Hematopoietic multipotent progenitor cell treated with erythropoietin and hydrocortisone succinate and interleukin-3 and kit ligand, for 8 days (in vitro differentiated cells): ENCODE measurements at regions not wholly inside any gene's neighbourhood (a gene's known extent, or its start where the extent isn't known, plus 50 kb on each side); places are given as distances from the start of the nearest gene placed in this dataset.
"Not testable (repeated sequence)": the region's sequence is repeated elsewhere in the genome, so short reads cannot be mapped to it uniquely, and the experiment has no call there.

Experiments
- DNase-seq: peaks from one replicate; pipeline ENCODE4 v3.0.0-alpha.2; 2015

DNA sequence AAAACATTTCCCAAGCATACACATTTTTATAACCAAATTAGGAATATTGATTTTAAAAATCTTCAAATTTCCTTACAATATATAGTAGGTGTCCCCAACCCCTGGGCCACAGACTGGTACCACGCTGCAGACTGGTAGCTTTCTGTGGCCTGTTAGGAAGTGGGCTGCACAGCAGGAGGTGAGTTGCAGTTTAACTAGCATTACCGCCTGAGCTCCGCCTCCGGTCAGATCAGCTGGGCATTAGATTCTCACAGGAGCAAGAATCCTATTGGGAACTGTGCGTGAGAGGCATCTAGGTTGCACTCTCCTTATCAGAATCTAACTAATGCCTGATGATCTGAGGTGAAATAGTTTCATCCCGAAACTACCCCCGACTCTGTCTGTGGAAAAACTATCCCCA is 62.1 kb downstream of the ZWINT start:
- DNase-seq: no peak

DNA sequence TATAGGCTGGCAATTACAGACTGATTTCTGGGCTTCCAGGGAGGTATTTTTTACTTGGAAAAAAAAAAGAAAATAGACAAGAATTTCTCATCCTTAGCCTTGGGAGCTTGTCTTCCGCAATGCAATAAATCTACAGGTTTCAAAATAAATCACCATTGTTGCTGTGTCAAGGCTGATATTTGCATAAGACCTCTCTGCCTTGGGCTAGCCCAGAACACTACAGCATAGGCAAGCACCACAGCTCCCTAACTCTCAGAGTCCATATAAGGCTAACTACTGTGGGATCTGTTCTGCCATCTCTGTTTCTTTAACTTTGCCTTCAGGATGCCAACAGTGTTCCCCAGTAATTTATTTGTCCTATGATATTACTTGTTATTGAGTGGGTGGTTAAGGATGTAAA is 64.4 kb downstream of the ZWINT start:
- no peak for DNase-seq

DNA sequence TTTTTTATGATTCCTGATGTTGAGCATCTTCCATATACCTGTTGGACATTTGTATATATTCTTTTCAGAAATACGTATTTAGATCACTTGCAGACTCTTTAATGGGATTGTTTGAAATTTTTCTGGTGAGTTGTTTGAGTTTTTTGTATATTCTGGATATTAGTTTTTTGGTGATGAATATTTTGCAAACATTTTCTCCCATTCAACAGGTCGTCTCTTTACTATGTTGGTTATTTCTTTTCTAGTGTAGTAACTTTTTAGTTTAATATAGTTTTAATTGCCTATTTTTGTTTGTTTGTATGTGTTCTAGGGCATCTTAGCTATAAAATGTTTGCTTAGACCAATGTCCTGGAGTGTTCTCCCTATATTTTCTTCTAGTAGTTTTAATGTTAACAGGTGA is 72.7 kb downstream of the ZWINT start:
- DNase-seq: no peak

DNA sequence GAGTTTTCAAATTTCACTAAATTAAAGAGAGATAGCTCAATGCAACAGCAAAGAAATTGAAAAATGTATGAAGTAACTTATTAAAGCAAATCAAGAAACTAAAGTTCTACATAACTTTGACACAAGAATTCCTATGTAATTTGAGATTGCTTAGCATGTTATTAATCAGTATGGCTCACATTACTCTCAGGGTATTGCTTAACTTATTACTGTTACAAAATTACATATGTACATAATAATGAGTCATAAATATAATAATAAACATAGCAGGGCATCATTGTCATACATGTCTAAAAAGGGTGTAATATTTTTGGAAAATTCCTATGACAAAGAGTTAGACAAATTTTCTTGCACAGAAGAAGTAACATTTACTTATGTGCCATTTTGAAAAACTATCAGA is 75.0 kb downstream of the ZWINT start:
- DNase-seq: no peak

DNA sequence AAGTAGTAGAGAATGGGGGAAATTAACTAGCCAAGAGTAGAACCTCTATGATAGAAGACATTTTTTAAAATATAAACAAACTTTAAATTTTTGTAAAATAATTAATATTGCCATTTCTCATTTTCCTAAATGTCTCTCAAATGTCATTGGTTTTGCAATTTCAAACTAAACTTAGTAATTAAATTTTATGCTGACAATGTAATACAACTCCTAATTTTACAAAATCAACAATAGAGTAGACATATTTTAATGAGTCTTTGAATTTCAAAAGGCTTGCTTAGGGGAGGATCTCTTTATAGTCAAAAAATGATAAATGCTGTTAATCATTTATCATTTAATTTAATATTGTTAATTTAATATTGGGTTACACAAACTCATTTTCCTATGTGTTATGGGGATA is 81.8 kb downstream of the ZWINT start:
- DNase-seq: no peak

DNA sequence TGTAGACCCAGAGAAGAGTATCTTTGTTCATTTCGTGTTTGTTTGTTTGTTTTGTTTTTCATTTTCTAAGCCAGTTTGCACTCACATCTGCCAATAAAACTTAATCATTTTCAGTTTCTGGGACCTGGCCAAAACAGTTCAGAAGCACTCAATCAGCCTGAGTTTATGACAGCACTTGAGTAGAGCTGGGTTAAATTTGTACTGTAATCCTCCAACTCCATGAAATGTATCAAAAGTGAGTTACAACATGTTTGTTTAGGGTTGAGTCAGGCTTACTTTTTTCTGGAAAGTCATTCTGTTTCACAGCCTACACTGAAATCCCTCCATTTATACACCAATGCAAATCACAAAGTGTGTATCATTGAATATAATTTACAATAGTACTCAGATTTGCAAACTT is 91.9 kb downstream of the ZWINT start:
- no peak for DNase-seq

DNA sequence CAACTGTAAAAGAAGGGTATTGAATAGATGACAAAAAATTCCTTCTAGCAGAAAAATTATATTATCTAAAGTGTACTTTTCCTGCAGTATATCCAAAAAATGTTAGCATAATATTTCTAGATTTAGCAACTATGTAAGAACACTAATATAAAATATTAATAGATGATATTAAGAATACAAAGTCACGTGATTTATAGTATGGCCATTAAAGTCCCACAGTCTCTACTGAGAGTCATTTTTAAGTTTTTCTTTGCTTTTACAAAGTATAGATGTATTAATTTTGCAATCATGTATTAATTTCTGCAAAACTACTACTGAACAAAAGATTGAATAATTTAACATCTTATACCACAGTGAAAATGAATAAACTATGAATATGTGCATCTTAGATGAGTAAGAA is 94.9 kb downstream of the ZWINT start:
- DNase-seq: no peak

DNA sequence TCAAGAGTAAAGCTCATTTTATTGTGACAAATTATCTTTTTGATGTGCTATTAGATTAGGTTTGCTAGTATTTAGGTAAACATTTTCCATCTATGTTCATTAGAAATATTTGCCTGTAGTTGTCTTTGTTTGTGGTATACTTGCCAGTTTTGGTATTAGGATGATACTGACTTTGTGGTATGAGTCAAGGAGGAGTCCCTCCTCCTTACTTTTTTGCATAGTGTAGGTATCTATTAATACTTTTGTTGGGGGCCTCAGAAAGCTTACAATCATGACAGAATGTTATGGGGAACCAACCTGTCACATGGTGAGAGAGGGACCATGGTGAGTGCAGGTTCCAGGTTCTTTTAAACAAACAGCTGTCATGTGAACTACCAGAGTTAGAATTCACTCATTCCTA is 102.1 kb downstream of the ZWINT start:
- no peak for DNase-seq

DNA sequence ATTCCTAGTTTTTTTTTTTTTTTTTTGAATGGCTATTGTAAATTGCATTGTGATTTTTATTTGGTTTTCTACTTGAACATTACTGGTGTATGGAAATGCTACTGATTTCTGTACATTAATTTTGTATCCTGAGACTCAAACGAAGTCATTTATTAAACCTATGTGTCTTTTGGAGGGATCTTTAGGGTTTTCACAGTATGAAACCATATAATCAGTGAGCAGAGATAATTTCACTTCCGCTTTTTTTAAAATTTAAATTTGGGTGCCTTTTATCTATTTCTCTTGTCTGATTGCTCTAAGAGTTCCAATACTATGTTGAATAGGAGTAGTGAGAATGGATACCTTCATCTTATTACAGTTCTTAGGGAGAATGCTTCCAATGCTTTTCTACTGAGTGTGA is 102.7 kb downstream of the ZWINT start:
- no peak for DNase-seq

DNA sequence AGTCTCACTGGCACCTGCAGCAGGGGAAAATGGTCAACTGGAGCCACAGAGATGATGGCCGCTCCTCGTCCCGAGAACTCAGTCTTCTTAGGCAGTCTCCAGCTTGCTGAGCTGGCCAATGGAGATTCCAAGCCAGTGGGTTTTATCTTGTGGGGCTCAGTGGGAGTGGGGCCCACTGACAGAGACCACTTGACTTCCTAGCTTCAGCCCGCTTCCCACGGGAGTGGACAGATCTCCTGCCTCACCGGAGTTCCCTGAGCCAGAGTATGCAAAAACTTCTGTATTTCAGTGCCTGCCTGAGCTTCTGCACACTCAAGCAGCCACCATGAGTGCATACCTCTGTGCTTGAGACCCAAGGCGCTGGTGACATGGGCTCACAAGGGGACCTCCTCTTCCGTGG is 105.8 kb downstream of the ZWINT start:
- no peak for DNase-seq

DNA sequence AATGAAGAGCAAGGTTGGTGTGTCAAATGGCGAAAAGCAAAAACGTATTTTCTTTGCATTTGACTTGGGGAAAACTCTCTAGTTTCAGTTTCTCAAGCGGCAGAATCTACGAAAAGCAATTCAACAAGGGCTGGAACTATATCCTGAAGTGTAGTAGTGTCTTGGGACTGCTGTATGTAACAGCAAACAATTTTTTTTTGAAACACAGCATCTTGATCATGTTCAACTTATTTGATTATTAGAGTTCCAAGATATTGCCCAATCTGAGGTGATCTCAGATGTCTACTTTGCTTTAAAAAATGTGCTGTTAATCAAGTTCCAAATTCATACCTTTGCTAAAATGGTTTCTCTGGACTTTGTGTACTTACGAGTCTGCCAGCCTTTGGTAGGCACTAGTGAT is 120.6 kb downstream of the ZWINT start:
- DNase-seq: no peak

DNA sequence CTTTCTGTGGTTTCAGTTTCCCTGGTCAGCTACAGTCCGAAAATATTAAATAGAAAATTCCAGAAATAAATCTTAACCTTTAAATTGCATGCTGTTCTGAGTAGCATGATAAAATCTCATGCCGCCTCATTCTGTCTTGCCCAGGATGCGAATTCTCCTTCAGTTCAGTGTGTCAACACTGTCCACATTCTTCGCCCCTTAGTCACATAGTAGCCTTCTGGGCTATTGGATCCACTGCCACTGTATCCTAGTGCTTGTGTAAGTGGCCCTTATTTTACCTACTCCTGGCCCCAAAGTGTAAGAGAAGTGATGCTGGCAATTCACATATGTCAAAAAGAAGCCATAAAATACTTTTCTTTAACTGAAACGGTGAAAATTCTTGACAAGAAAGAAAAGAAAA is 129.6 kb downstream of the ZWINT start:
- no peak for DNase-seq

DNA sequence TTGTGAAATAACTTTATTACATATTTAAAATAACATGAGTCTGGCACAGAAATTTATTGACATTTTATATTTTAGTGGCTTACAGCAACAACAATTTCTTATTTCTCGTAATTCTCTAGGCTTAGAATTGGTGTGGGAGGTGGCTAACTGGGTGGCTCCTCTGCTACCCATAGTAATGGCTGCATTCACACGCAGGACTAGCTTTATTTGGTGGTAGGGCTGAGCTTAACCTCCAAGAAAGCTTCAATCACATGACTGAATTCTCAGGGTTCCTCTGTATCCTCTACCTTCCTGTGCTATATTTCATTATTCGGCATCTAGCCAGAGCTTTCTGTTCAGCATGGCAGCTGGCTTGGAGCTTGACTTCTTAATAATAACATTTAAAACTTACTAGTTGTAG is 138.8 kb downstream of the ZWINT start:
- no peak for DNase-seq

DNA sequence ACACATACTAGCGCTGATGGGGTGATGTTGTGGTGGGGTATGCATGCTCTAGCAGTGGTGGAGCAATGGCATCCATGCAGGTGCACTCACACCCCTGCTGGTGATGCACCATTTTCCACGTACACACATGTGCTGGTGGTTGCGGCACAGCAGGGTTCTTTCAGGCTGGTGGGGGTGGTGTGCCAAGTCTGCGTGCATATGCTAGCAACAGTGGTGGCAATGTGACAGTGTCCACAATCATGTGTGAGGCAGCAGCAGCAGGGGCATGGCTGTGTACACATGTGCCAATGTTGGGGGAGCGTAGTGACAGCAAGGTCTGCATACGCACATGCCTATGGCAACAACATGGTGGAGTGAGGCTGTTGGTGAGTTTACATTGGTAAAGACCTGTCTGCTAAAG is 148.1 kb downstream of the ZWINT start:
- DNase-seq: no peak

DNA sequence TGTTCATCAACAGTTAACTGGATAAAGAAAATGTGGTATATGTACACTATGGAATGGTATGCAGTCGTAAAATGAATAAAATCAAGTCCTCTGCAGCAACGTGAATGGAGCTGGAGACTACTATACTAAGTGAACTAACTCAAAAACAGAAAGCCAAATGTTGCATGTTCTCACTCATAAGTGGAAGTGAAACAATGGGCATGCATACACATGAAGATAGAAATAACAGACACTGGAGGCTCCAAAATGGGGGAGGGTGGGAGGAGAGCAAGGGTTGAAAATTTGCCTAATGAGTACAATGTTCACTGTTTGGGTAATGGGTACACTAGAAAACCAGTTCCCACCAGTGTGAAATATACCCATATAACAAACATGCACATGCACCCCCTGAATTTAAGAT is 179.5 kb downstream of the ZWINT start:
- DNase-seq: no peak

DNA sequence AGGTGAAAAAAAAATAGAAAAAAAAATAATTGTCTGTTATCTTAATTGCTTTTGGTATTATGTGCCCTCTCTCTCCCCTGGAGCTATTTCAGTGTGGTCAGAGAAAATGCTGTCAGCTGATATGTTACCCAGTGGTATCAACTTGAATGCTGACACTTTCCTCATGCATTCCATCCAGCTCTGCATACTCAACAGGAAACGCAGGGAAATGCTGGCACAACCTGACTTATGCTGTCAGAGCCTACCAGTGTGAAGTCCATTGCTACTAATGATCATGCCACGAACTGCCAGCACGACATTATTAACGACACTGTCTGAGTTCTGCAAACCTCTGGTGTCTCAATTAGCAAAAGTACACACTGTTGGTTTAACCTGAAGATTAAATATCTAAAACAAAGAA is 182.8 kb downstream of the ZWINT start:
- DNase-seq: no peak

DNA sequence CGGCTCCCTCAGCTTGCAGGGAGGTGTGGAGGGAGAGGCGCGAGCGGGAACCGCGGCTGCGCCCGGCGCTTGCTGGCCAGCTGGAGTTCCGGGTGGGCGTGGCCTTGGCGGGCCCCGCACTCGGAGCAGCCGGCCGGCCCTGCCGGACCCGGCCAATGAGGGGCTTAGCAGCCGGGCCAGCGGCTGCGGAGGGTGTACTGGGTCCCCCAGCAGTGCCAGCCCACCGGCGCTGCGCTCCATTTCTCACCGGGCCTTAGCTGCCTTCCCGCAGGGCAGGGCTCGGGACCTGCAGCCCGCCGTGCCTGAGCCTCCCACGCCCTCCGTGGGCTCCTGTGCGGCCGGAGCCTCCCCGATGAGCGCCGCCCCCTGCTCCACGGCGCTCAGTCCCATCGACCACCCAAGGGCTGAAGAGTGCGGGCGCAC is 206.0 kb downstream of the ZWINT start:
- DNase-seq: not testable (repeated sequence)

DNA sequence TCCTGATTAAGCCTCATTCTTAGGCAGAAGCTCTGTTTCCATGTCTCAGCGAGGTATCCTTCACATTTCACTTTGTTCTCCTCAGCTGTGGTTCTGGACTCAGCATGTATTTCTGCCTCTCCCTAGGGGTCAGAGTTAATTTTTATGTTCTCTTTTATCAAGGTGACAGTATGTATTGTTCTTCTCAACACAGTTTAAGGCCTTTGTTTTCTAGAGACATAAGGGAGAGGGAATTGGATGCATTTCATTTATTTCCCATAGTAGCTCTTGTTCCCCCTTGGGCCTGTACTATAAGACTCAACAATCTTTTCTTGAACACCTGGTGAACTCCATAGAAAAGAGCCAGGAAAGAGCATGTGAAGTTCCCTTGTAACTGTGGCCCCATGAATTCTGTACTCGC is 214.3 kb downstream of the ZWINT start:
- DNase-seq: no peak

DNA sequence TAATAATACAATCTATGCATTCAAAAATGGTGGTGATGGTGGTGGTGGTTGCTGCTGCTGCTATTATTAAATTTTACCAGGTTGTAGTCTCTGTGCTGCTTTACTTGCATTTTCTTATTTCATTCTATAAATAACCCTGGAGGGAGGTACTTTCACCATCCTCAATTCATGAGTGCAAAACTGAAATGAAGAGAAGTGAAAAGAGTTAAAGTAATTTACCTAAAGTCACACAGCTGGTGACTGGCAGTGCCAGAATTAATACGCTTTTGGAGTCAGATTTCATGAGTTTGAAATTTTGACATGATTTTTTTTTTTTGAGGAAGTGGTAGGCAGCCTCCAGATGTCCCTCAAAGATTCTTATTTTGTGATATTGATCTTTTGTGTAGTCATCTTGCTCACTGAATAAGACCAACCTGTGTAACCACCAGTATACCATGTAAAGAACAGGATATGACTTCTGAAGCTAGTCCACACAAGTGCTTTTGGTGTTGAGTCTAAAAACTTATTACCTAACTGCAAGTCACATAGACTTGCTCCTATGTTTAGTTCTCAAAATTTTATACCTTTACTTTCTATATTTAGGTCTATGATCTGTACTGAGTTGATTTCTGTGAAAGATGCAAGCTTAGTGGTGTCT is 218.8 kb downstream of the ZWINT start:
- no peak for DNase-seq

DNA sequence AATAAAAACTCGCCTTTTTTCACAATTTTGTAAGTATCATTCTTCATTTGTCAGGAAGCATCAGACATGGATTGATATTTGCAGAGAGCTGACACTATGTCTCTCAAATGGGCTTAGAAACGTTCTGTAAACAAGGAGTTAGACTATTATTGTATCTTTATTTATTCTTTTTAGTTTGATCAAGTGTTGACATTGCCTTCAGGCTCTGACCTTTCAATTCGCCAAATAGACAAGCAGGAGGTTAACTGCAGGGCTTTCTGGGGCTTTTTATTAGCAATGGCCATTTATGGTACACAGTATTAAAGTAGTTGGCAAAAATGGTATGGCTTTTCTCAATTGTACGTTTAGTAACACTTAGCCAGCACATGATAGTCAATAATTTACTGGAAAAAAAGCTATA is 221.7 kb downstream of the ZWINT start:
- no peak for DNase-seq

DNA sequence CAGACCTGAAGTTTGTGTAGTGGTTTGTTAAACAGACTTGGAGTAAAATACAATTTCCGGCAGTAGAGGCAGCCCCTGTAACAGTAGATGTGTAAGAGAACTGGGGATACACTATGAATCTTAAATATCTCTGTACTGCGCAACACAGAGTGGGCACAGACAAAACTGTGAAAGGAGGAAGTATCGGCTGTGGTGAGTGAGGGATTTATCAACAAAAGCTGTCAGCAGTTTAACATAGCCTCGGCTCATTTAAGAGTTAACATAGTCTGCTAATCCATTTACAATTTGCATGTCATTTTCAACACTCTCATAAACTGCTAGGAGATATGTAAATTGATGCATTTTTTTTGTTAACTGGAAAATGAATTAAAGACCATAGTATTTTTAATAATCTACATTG is 225.2 kb downstream of the ZWINT start:
- DNase-seq: no peak

DNA sequence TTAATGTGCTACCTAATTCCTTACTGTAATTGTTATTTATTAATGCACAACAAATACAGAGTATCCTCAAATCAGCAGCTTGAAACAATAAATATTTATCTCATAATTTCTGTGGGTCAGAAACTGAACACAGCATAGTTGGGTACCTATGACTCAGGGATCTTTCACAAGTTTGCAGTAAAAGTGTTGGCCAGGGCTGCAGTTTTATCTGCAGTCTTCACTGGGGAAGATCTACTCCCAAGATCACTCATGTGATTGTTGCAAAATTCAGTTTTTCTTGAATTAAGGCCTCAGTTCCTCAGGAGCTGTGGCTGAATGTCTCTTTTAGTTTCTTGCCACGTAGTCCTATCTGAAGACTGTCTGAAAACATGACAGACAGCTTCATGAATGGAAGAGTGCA is 237.8 kb downstream of the ZWINT start:
- DNase-seq: no peak

DNA sequence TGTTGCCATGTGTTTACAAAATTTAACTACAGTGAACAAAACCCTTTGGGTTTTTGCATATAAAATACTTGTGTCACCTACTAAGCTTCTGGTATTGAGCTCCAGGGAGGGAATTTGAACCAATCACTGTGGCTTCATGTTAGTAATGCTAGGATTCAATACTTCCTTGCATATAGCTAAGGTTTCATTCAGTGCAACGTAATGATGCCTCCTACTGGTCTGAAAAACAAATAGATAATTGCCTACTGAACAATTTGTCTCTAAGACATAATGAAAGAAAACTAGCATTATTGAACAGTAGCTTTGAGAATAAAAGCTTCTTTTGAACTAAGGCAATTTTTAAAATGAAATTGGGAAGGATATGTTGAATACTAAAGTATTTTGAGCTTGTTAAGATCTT is 244.4 kb downstream of the ZWINT start:
- no peak for DNase-seq

DNA sequence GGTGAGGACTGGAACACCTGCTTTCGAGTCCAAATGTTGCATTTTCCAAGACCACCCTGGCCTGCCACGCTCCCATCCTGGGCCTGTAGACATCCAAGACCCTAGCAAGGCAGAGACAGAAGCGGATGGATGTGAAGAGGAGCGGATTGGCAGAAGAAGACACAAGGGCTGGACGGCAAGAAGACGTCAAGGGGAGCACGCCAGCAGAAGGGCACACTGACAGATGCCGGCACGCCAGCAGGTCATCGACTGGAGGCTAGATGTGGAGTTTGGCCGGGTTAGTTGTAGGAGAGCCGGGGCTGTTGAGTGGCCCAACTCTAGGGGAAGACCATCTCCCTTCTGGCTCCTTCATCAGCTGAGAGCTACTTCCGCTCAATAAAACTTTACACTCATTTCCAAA is 251.6 kb downstream of the ZWINT start:
- no peak for DNase-seq

DNA sequence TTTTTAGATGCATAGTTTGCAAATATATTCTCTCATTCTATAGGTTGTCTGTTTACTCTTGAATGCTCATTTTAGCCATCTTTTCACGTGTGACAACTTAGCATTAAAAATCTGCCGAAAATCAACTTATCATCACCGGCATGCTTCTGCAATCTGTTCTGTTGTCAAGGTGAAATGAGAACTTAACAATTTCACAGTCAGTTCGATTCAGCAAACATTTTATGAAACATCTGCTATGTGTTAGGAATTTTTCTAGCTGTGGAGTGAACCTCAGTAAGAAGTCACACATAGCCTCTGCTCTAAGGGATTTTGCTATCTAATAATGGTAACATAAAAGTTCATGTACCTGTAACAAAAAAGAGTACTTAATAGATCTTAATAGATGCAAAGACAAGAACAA is 256.1 kb downstream of the ZWINT start:
- no peak for DNase-seq

DNA sequence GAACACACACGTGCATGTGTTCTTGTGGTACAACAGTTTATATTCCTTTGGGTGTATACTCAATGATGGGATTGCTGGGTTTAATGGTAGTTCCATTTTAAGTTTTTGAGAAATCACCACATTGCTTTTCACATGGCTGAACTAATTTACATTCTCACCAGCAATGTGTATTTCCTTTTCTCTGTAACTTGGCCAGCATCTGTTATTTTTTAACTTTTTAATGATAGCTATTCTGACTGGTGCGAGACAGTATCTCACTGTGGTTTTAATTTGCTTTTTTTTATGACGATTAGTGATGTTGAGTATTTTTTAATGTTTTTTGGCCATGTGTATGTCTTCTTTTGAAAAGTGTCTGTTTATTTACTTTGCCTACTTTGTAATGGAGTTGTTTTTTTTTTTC is 256.6 kb downstream of the ZWINT start:
- DNase-seq: no peak
